Endothelial cell of umbilical vein (primary cell): ENCODE measurements at regions not wholly inside any gene's neighbourhood (a gene's known extent, or its start where the extent isn't known, plus 50 kb on each side); places are given as distances from the start of the nearest gene placed in this dataset.

ENCODE experiments used
- BruUV-seq: library from RNA; stranded (reverse); fragments of 400-500 nt; replicated peaks from 2 replicates; lab custom pipeline; 2021; lab: Mats Ljungman, UMichigan
- CTCF ChIA-PET: fragments of 300-600, 350-600 bp; sonication (Branson Sonifier 250); formaldehyde crosslinking; loops from one replicate; lab custom pipeline; 2021; ENCODE audit warnings: antibody characterized with exemption, inconsistent platforms; lab: Charles Lee
- POLR2A ChIA-PET: fragments of 300-600, 350-600 bp; sonication (Branson Sonifier 250); formaldehyde crosslinking; loops from one replicate; lab custom pipeline; 2021; ENCODE audit warnings: antibody characterized with exemption, inconsistent platforms; lab: Charles Lee
- DNase-seq: peaks from one replicate; pipeline ENCODE4 v3.0.0-alpha.2; 2011; ENCODE audit warnings: low read depth, low spot score
- FAIRE-seq: peaks from 2 replicates; lab custom pipeline; 2011; peaks lifted over from hg19 to GRCh38; lab: Jason Lieb, UNC
- H2AFZ ChIP-seq: 2 replicates; pipeline ENCODE4 v1.6.0; 2012; ENCODE audit warnings: low read depth, low read length, control low read depth, inconsistent platforms
- H3K27ac ChIP-seq: 2 replicates; pipeline ENCODE4 v1.5.1; 2011; ENCODE audit warnings: low read depth, mild to moderate bottlenecking, control low read depth, low read length, moderate library complexity; ENCODE audit not compliant: insufficient read depth
- H3K27me3 ChIP-seq, 2 experiments: 2 replicates each; pipeline versions ENCODE4 v1.6.0 to v1.6.1; 2011; ENCODE audit warnings: low read length in 2 of 2, mixed read lengths in 1 of 2; ENCODE audit not compliant: control insufficient read depth in 2 of 2, insufficient read depth in 2 of 2
- H3K36me3 ChIP-seq, 2 experiments: 2 replicates in 1 of 2; 3 replicates in 1 of 2; pipeline ENCODE4 v1.5.1; 2011; ENCODE audit warnings: low read length in 2 of 2, mild to moderate bottlenecking in 1 of 2, moderate library complexity in 1 of 2; ENCODE audit not compliant: control insufficient read depth in 2 of 2, insufficient read depth in 2 of 2; ENCODE audit errors: extremely low read depth in 1 of 2
- H3K4me1 ChIP-seq: 3 replicates; pipeline ENCODE4 v1.5.1; 2011; ENCODE audit warnings: mild to moderate bottlenecking, low read length; ENCODE audit not compliant: control insufficient read depth, insufficient read depth; ENCODE audit errors: extremely low read depth
- H3K4me2 ChIP-seq: 2 replicates; pipeline ENCODE4 v1.6.1; 2011; ENCODE audit warnings: low read length, control low read depth, mixed read lengths; ENCODE audit not compliant: insufficient read depth
- H3K4me3 ChIP-seq, 3 experiments: fragments of 200-600 bp in 1 of 3; sonication (generic), shearing (Covaris generic) in 1 of 3; replicated peaks in 1 of 3; 2 replicates each; pipeline ENCODE4 v1.5.1; 2011 to 2016; ENCODE audit warnings: control low read depth in 3 of 3, low read length in 3 of 3, mild to moderate bottlenecking in 2 of 3, inconsistent platforms in 1 of 3, low read depth in 1 of 3, moderate library complexity in 1 of 3; ENCODE audit not compliant: insufficient read depth in 1 of 3
- H3K79me2 ChIP-seq: 2 replicates; pipeline ENCODE4 v1.6.0; 2012; ENCODE audit warnings: low read length, inconsistent platforms; ENCODE audit not compliant: control insufficient read depth, insufficient read depth
- H3K9ac ChIP-seq: replicated peaks from 2 replicates; pipeline ENCODE3; 2011; ENCODE audit warnings: low read length, control low read depth; ENCODE audit not compliant: insufficient read depth; ENCODE audit errors: extremely low read depth
- H3K9me1 ChIP-seq: replicated peaks from 3 replicates; pipeline ENCODE4 v1.6.0; 2011; ENCODE audit warnings: mild to moderate bottlenecking, low read length; ENCODE audit not compliant: control insufficient read depth, insufficient read depth; ENCODE audit errors: extremely low read depth
- H3K9me3 ChIP-seq: replicated peaks from 2 replicates; pipeline ENCODE4 v1.5.1; 2012; ENCODE audit warnings: low read length, inconsistent platforms; ENCODE audit not compliant: control insufficient read depth, insufficient read depth
- H4K20me1 ChIP-seq: replicated peaks from 2 replicates; pipeline ENCODE3; 2011; ENCODE audit warnings: mild to moderate bottlenecking, low read length; ENCODE audit not compliant: control insufficient read depth, insufficient read depth; ENCODE audit errors: extremely low read depth
- EZH2 ChIP-seq: IDR thresholded peaks from 2 replicates; pipeline ENCODE4 v1.6.1; 2012; ENCODE audit warnings: borderline replicate concordance, low read depth, mild to moderate bottlenecking, moderate library complexity, low read length, inconsistent platforms; ENCODE audit not compliant: severe bottlenecking
- FOS ChIP-seq: IDR thresholded peaks from 2 replicates; pipeline ENCODE4 v1.6.1; 2011; ENCODE audit warnings: mild to moderate bottlenecking, low read length, moderate library complexity, borderline replicate concordance; ENCODE audit not compliant: insufficient read depth
- MYC ChIP-seq: IDR thresholded peaks from one replicate; pipeline ENCODE4 v1.6.1; 2011; ENCODE audit warnings: mild to moderate bottlenecking, low read depth, low read length
- POLR2A ChIP-seq: IDR thresholded peaks from 2 replicates; pipeline ENCODE4 v1.6.1; 2012; ENCODE audit warnings: low read depth, mild to moderate bottlenecking, control low read depth, low read length
- POLR2AphosphoS5 ChIP-seq: IDR thresholded peaks from 2 replicates; pipeline ENCODE4 v1.6.1; 2012; ENCODE audit warnings: low read depth, mild to moderate bottlenecking, control low read depth, low read length, moderate library complexity; ENCODE audit not compliant: insufficient read depth
- dilution Hi-C: fragments of 300-500 bp; cut with MboI; formaldehyde crosslinking; loops from one replicate; pipeline ENCODE4 v1.15.0; 2019; ENCODE audit warnings: low sequenced_read_pairs; ENCODE audit not compliant: extremely low pct_ligation_motif_present
- intact Hi-C: fragments of 100-400 bp; cut with micrococcal nuclease; formaldehyde crosslinking; loops from one replicate; pipeline ENCODE4 v1.10.0; 2022
- TF ChIP-seq, protein P1 (sequence below): IDR thresholded peaks from 2 replicates; pipeline ENCODE4 v1.6.1; 2011; ENCODE audit not compliant: insufficient read depth, insufficient read length
- TF ChIP-seq, protein P2 (sequence below), 2 donors: IDR thresholded peaks; 1 replicate in 1 of 2; 2 replicates in 1 of 2; pipeline ENCODE4 v1.5.1; 2011; ENCODE audit warnings: low read length in 2 of 2, mild to moderate bottlenecking in 2 of 2, moderate library complexity in 2 of 2, control low read depth in 1 of 2, inconsistent platforms in 1 of 2, low read depth in 1 of 2; ENCODE audit not compliant: insufficient read depth in 1 of 2; ENCODE audit errors: extremely low read depth in 1 of 2

DNA sequence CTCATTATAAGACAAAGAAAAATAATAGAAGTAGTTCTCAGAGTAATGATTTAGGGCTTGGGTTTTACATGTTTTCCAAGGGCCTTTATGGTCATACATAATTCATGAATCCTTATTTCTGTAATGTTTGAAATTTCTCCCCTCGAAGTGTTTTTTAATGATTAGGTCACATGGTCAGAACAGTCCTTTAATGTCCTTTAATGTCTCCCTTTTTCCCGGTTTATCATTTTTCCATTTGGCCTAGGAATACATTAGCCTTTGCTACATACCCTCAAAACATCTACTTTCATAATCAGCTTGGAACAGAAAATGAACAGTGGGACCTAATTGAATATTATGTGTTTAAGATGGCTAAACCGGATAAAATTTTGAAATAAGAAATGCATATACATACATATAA is 159.9 kb upstream of the ROBO2 start:
- Histone ChIP-seq H3K27ac (no peak overlapping the region), H3K9ac (no peak overlapping the region), H3K9me1 (no peaks in the 10 kb centered on the region), H3K9me3 (no peaks in the 10 kb centered on the region), H3K79me2 (no peaks in the 10 kb centered on the region), H3K36me3 (no peaks in the 10 kb centered on the region), H3K4me3 (no peak overlapping the region), H3K27me3 (no peaks in the 10 kb centered on the region), H4K20me1 (no peaks in the 10 kb centered on the region), H2AFZ (no peak overlapping the region), H3K4me2 (no peak overlapping the region), H3K4me1 (no peaks in the 10 kb centered on the region)
- FAIRE-seq, result no peak
- DNase-seq, result no peak
- TF ChIP-seq, protein P1, sequence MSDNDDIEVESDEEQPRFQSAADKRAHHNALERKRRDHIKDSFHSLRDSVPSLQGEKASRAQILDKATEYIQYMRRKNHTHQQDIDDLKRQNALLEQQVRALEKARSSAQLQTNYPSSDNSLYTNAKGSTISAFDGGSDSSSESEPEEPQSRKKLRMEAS, result no peak
- TF ChIP-seq EZH2 (no peak), POLR2A (no peak), FOS (no peak), MYC (no peak), POLR2AphosphoS5 (no peak)
- TF ChIP-seq, protein P2, sequence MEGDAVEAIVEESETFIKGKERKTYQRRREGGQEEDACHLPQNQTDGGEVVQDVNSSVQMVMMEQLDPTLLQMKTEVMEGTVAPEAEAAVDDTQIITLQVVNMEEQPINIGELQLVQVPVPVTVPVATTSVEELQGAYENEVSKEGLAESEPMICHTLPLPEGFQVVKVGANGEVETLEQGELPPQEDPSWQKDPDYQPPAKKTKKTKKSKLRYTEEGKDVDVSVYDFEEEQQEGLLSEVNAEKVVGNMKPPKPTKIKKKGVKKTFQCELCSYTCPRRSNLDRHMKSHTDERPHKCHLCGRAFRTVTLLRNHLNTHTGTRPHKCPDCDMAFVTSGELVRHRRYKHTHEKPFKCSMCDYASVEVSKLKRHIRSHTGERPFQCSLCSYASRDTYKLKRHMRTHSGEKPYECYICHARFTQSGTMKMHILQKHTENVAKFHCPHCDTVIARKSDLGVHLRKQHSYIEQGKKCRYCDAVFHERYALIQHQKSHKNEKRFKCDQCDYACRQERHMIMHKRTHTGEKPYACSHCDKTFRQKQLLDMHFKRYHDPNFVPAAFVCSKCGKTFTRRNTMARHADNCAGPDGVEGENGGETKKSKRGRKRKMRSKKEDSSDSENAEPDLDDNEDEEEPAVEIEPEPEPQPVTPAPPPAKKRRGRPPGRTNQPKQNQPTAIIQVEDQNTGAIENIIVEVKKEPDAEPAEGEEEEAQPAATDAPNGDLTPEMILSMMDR (IDR thresholded peaks at IDR 0.05; ENCODE audit: extremely low read depth in 1 of 2, insufficient read depth in 1 of 2, low read depth in 1 of 2, low read length in 2 of 2), result no peak
- BruUV-seq, result no TSS peak
- intact Hi-C loops, result no loop called here
- CTCF ChIA-PET, result no interaction called here
- POLR2A ChIA-PET, result no interaction called here
- dilution Hi-C loops, result no loop called here
